Neutrophil (primary cell): ENCODE measurements at regions not wholly inside any gene's neighbourhood (a gene's known extent, or its start where the extent isn't known, plus 50 kb on each side); places are given as distances from the start of the nearest gene placed in this dataset.

Experiments
- H3K27ac ChIP-seq: fragments of 200-600 bp; sonication (generic); 2 replicates; pipeline ENCODE4 v1.5.1; 2016; ENCODE audit warnings: mild to moderate bottlenecking, moderate library complexity
- H3K27me3 ChIP-seq: fragments of 200-600 bp; sonication (generic); 2 replicates; pipeline ENCODE4 v1.6.0; 2016; ENCODE audit warnings: mild to moderate bottlenecking
- H3K36me3 ChIP-seq: fragments of 200-600 bp; sonication (generic); 2 replicates; pipeline ENCODE4 v1.5.1; 2017
- H3K4me1 ChIP-seq, 2 experiments: fragments of 200-600 bp in 1 of 2; sonication (generic) in 1 of 2; 1 replicate in 1 of 2; 2 replicates in 1 of 2; pipeline versions ENCODE4 v1.5.1 to v1.6.1; 2013 to 2016; ENCODE audit warnings: low read depth in 1 of 2, low read length in 1 of 2, mild to moderate bottlenecking in 1 of 2, moderate library complexity in 1 of 2; ENCODE audit not compliant: control insufficient read depth in 1 of 2, insufficient read depth in 1 of 2
- H3K4me3 ChIP-seq, 2 experiments: fragments of 200-600 bp in 1 of 2; sonication (generic) in 1 of 2; 1 replicate in 1 of 2; 2 replicates in 1 of 2; pipeline ENCODE4 v1.5.1; 2013 to 2016; ENCODE audit warnings: low read depth in 1 of 2, low read length in 1 of 2, mild to moderate bottlenecking in 1 of 2, moderate library complexity in 1 of 2
- H3K9me3 ChIP-seq: fragments of 200-600 bp; sonication (generic); 2 replicates; pipeline ENCODE4 v1.5.1; 2016
- CTCF ChIP-seq: fragments of 200-600 bp; sonication (generic); IDR thresholded peaks from 2 replicates; pipeline ENCODE4 v1.5.1; 2016; ENCODE audit warnings: antibody characterized with exemption

DNA sequence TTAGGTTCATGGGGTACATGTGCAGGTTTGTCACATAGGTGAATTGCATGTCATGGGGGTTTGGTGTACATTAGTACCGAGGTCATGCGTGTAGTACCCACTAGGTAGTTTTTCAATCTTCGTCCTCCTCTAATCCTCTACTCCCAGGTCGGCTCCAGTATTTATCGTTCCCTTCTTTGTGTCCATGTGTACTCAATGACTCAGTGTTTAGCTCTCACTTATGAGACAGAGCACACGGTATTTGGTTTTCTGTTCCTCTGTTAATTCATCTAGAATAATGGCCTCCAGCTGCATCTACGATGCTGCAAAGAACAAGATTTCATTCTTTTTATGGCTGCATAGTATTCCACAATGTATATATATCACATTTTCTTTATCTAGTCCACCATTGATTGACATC, 850.9 kb upstream of the MDGA2 start:
- Histone ChIP-seq H3K36me3 (no peaks in the 10 kb centered on the region), H3K27me3 (no peaks in the 10 kb centered on the region), H3K9me3 (no peaks in the 10 kb centered on the region), H3K4me1 (no peaks in the 10 kb centered on the region), H3K27ac (no peak overlapping the region), H3K4me3 (no peak overlapping the region)
- TF ChIP-seq CTCF, result no peak

DNA sequence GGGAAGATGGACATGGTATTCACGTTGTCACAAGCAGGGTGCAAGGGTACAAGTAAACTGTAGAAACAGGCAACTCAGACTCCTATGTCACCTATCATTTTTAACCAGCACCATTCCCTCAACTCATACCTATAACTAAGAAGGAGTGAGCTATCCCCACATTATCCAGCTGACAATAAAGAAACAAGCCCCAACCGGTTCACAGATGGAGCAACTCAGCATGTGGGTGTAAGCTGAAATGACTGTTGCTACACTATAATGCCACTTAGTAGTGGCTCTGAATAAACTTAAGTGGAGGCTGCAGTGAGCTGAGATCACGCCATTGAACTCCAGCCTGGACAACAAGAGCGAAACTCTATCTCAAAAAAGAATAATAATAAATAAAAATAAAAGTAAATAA, 829.5 kb upstream of the MDGA2 start:
- H3K9me3 ChIP-seq, result no peaks in the 10 kb centered on the region
- H3K36me3 ChIP-seq, result no peaks in the 10 kb centered on the region
- TF ChIP-seq CTCF, result no peak
- no peak overlapping the region for H3K4me3 ChIP-seq
- H3K27me3 ChIP-seq, result no peaks in the 10 kb centered on the region
- no peak overlapping the region for H3K27ac ChIP-seq
- H3K4me1 ChIP-seq, result no peaks in the 10 kb centered on the region

DNA sequence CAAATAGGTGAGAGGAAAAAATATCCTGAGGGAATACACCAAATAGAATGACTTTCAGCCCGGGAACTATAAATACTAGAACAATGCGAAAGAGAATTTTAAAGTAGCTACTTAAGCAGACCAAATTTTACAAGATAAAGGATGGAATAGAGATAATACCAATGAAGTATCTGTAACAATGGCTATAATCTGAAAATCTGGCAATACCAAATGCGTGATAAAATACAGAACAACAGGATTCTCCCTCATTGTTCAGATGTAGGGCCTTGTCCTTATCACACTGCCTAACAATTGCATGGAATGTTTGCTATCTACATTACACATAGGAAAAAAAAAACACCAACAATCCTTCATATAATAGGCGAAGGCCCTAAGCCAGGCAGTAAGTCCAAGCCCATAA, 815.4 kb upstream of the MDGA2 start:
- no peak overlapping the region for H3K4me3 ChIP-seq
- no peaks in the 10 kb centered on the region for H3K36me3 ChIP-seq
- H3K4me1 ChIP-seq, result no peaks in the 10 kb centered on the region
- H3K27me3 ChIP-seq, result no peaks in the 10 kb centered on the region
- no peak for TF ChIP-seq CTCF
- H3K9me3 ChIP-seq, result no peaks in the 10 kb centered on the region
- H3K27ac ChIP-seq, result no peak overlapping the region

DNA sequence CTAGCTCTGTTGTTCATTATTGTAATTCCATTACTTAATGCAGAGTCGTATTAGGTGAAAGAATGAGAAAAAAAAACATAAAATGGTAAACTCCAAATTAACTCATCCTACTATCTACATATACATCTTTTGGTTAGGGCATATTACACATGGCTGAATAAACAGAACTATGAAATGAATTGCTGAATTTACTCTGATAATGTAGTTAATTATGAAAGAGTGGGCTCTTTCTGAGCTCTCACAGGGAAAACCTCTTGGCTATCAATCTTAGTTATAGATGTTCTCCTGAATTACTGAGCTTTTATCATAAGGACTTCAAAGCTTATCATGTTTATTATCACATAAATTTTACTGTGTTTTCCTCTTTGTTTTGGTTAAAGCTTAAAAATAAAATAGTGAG, 798.5 kb upstream of the MDGA2 start:
- no peaks in the 10 kb centered on the region for H3K9me3 ChIP-seq
- no peak overlapping the region for H3K27ac ChIP-seq
- H3K27me3 ChIP-seq, result no peaks in the 10 kb centered on the region
- no peak for TF ChIP-seq CTCF
- H3K4me3 ChIP-seq, result no peak overlapping the region
- H3K36me3 ChIP-seq, result no peaks in the 10 kb centered on the region
- no peaks in the 10 kb centered on the region for H3K4me1 ChIP-seq

DNA sequence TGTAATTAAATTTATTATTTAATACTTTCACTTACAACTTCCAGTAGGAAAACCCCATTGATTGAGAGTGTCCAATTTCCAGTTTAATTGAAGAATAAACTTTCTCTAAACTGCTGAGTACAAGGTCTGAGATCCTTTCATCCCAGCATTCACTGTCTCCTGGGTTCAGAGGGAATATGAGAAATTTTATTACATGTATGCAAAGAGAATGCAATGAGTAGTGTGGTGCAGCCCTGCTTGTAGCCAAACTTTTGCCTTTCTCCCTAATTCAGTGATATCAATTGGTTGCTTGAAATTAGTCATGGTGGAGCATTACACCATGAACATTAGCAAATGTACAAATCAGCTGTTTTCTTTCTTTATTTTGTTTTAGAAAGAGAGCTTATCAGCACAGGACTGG, 780.6 kb upstream of the MDGA2 start:
- Histone ChIP-seq H3K9me3 (no peaks in the 10 kb centered on the region), H3K27me3 (no peaks in the 10 kb centered on the region), H3K36me3 (no peaks in the 10 kb centered on the region), H3K4me1 (no peaks in the 10 kb centered on the region), H3K27ac (no peak overlapping the region), H3K4me3 (no peak overlapping the region)
- no peak for TF ChIP-seq CTCF

DNA sequence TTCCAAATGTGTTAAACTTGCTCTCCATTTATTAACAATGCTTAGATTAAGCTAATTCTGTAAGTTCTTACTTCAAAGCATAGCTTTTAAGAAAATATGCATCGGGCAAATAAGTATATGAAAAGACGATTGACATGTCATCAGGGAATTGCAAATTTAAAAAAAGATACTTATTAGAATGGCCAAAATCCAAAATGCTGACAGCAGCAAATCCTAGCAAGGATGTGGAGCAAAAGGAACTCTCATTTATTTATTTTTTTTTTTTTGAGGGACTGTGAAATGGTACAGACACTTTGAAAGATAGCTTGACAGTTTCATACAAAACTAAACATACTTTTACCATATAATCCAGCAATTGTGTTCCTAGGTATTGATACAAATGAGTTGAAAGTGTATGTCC, 779.5 kb upstream of the MDGA2 start:
- Histone ChIP-seq H3K36me3 (no peaks in the 10 kb centered on the region), H3K4me1 (no peaks in the 10 kb centered on the region), H3K27ac (no peak overlapping the region), H3K4me3 (no peak overlapping the region), H3K9me3 (no peaks in the 10 kb centered on the region), H3K27me3 (no peaks in the 10 kb centered on the region)
- TF ChIP-seq CTCF, result no peak
